GM23248 (cell line): ENCODE measurements at regions not wholly inside any gene's neighbourhood (a gene's known extent, or its start where the extent isn't known, plus 50 kb on each side); places are given as distances from the start of the nearest gene placed in this dataset.

ENCODE experiments used
- EZH2 ChIP-seq: fragments of 200-600 bp; sonication (generic); IDR thresholded peaks from 2 replicates; pipeline ENCODE4 v1.6.1; 2018; ENCODE audit warnings: antibody characterized with exemption, mild to moderate bottlenecking; ENCODE audit not compliant: insufficient read depth, poor library complexity, severe bottlenecking
- EZH2phosphoT487 ChIP-seq: fragments of 200-600 bp; sonication (generic); IDR thresholded peaks from 2 replicates; pipeline ENCODE4 v1.6.1; 2018; ENCODE audit warnings: antibody characterized with exemption, moderate library complexity, mild to moderate bottlenecking, low read depth; ENCODE audit not compliant: insufficient read depth

DNA sequence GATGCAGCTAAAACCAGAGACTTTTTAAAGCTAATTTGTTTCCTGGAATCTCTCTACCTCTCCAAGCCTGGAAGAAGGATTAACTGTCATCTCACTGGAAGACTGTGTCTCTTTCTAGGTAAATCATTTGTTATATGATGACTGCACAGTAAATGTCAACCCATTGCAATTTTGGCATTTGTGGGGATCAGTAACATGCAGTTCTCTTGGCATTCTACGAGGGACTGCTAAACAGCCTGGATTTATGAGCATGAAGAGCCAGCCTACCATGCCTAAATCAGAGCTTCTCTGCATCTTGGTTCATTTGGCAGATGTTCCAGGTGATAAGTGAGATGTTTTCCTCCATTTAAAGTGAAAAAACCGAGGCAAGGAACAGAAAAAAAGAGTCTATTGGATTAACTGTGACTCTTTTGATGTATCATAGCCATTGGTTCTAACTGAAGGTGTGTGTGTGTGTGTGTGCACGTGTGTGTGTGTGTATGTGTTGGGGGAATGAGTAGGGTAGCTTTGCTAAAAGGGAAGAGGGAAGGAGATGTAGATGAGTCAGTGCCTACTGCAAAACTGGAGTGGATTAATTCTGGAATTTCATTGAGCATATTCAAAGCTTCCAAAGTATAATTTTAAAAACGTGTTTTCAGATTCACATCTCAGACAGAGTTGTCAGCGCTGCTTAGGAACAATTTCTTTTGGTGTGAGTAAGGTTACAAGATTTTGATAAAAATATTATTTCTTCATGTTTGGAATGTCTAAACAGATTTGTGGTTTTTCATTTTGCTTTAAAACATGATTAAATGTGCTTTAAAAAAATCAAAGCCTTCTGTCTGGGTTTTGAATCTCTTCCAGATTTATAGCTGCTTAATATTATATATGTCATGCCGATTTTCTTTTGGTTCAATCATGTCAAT lies 123.2 kb upstream of the LNX1 start:
- TF ChIP-seq EZH2 (no peak), EZH2phosphoT487 (peak; percentile 95)
